ENCODE measurements at regions not wholly inside any gene's neighbourhood (a gene's known extent, or its start where the extent isn't known, plus 50 kb on each side); places are given as distances from the start of the nearest gene placed in this dataset.

- ATAC-seq = no peak
- no peak for DNase-seq
These were observed 203.6 kb upstream of the DIO3 start for GRCh38 chr14:101357559-101358319.

GRCh38 chr14:101358320-101359125 lies 202.8 kb upstream of the DIO3 start:
- DNase-seq = no peak
- no peak for ATAC-seq

- ATAC-seq = no peak
- DNase-seq = no peak
These were observed 201.9 kb upstream of the DIO3 start for GRCh38 chr14:101359221-101360053.

- DNase-seq (no peak), ATAC-seq (no peak)
These were observed 201.0 kb upstream of the DIO3 start for GRCh38 chr14:101360054-101360911.

- no peak for ATAC-seq
- no peak for DNase-seq
These were observed 200.3 kb upstream of the DIO3 start for GRCh38 chr14:101361044-101361443.

- DNase-seq (no peak), ATAC-seq (no peak)
These were observed 199.6 kb upstream of the DIO3 start for GRCh38 chr14:101361451-101362433.

GRCh38 chr14:101362529-101363260 lies 198.6 kb upstream of the DIO3 start:
- DNase-seq (no peak), ATAC-seq (no peak)

GRCh38 chr14:101363261-101363555 lies 198.1 kb upstream of the DIO3 start:
- DNase-seq (no peak), ATAC-seq (no peak)

GRCh38 chr14:101363880-101364391 lies 197.4 kb upstream of the DIO3 start:
- no peak for ATAC-seq
- DNase-seq = no peak

- DNase-seq = no peak
- ATAC-seq = no peak
These were observed 196.6 kb upstream of the DIO3 start for GRCh38 chr14:101364503-101365328.

GRCh38 chr14:101365329-101366158 lies 195.8 kb upstream of the DIO3 start:
- ATAC-seq (no peak), DNase-seq (no peak)

GRCh38 chr14:101367421-101368261 lies 193.7 kb upstream of the DIO3 start:
- DNase-seq (no peak), ATAC-seq (no peak)

GRCh38 chr14:101368629-101369028 lies 192.7 kb upstream of the DIO3 start:
- DNase-seq = no peak
- ATAC-seq = no peak

- DNase-seq (no peak), ATAC-seq (no peak)
These were observed 191.9 kb upstream of the DIO3 start for GRCh38 chr14:101369194-101369915.

GRCh38 chr14:101369916-101370592 lies 191.2 kb upstream of the DIO3 start:
- ATAC-seq (no peak), DNase-seq (no peak)
